PFSK-1 (cell line): ENCODE measurements at regions not wholly inside any gene's neighbourhood (a gene's known extent, or its start where the extent isn't known, plus 50 kb on each side); places are given as distances from the start of the nearest gene placed in this dataset.

Source experiments
- FOXP2 ChIP-seq: optimal IDR thresholded peaks from 2 replicates; pipeline ENCODE3; 2011; ENCODE audit warnings: borderline replicate concordance, control low read depth, inconsistent platforms; ENCODE audit not compliant: insufficient read depth; ENCODE audit errors: extremely low read length, extremely low read depth
- POLR2AphosphoS5 ChIP-seq: IDR thresholded peaks from 2 replicates; pipeline ENCODE4 v1.6.1; 2012; ENCODE audit warnings: low read depth, mild to moderate bottlenecking, control low read depth, low read length, moderate library complexity
- SIN3A ChIP-seq: IDR thresholded peaks from 2 replicates; pipeline ENCODE4 v1.6.1; 2012; ENCODE audit warnings: mild to moderate bottlenecking, low read length, moderate library complexity, borderline replicate concordance; ENCODE audit not compliant: insufficient read depth
- TAF1 ChIP-seq: IDR thresholded peaks from 2 replicates; pipeline ENCODE4 v1.6.1; 2012; ENCODE audit warnings: low read length, control low read depth, borderline replicate concordance; ENCODE audit not compliant: insufficient read depth
- TF ChIP-seq, protein P1 (sequence below), 2 experiments: IDR thresholded peaks; 2 replicates each; pipeline versions ENCODE4 v1.6.1 to v1.8.0; 2011 to 2012; ENCODE audit warnings: low read depth in 2 of 2, low read length in 2 of 2, control low read depth in 1 of 2, inconsistent platforms in 1 of 2, mild to moderate bottlenecking in 1 of 2, moderate library complexity in 1 of 2; ENCODE audit not compliant: insufficient read depth in 1 of 2

- TF ChIP-seq, protein P1, sequence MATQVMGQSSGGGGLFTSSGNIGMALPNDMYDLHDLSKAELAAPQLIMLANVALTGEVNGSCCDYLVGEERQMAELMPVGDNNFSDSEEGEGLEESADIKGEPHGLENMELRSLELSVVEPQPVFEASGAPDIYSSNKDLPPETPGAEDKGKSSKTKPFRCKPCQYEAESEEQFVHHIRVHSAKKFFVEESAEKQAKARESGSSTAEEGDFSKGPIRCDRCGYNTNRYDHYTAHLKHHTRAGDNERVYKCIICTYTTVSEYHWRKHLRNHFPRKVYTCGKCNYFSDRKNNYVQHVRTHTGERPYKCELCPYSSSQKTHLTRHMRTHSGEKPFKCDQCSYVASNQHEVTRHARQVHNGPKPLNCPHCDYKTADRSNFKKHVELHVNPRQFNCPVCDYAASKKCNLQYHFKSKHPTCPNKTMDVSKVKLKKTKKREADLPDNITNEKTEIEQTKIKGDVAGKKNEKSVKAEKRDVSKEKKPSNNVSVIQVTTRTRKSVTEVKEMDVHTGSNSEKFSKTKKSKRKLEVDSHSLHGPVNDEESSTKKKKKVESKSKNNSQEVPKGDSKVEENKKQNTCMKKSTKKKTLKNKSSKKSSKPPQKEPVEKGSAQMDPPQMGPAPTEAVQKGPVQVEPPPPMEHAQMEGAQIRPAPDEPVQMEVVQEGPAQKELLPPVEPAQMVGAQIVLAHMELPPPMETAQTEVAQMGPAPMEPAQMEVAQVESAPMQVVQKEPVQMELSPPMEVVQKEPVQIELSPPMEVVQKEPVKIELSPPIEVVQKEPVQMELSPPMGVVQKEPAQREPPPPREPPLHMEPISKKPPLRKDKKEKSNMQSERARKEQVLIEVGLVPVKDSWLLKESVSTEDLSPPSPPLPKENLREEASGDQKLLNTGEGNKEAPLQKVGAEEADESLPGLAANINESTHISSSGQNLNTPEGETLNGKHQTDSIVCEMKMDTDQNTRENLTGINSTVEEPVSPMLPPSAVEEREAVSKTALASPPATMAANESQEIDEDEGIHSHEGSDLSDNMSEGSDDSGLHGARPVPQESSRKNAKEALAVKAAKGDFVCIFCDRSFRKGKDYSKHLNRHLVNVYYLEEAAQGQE (IDR thresholded peaks at IDR 0.05; ENCODE audit: insufficient read depth in 1 of 2, low read depth in 2 of 2, low read length in 2 of 2), result no peak
- no peak for TF ChIP-seq POLR2AphosphoS5
- no peak for TF ChIP-seq TAF1
- TF ChIP-seq SIN3A, result no peak
- TF ChIP-seq FOXP2, result no peak
Measured at GRCh38 chr9:24824607-24825006, 278.9 kb upstream of the IZUMO3 start.
